H54 (cell line): ENCODE measurements at regions not wholly inside any gene's neighbourhood (a gene's known extent, or its start where the extent isn't known, plus 50 kb on each side); places are given as distances from the start of the nearest gene placed in this dataset.
"Not testable (repeated sequence)": the region's sequence is repeated elsewhere in the genome, so short reads cannot be mapped to it uniquely, and the experiment has no call there.

ENCODE experiments used
- DNase-seq: peaks from one replicate; pipeline ENCODE4 v3.0.0; 2011; ENCODE audit warnings: low spot score, mixed read lengths; ENCODE audit not compliant: insufficient read length
- FAIRE-seq: peaks from 3 replicates; lab custom pipeline; 2011; peaks lifted over from hg19 to GRCh38; lab: Jason Lieb, UNC
- POLR2A ChIP-seq: IDR thresholded peaks from 2 replicates; pipeline ENCODE4 v1.6.1; 2011; ENCODE audit warnings: low read depth, mild to moderate bottlenecking, low read length

GRCh38 chr1:166705376-166706289, 133.6 kb upstream of the POGK start:
- DNase-seq (no peak), FAIRE-seq (no peak)
- TF ChIP-seq POLR2A: no peak

- no peak for DNase-seq
- FAIRE-seq: no peak
- no peak for TF ChIP-seq POLR2A
These were observed 122.7 kb upstream of the POGK start for GRCh38 chr1:166716620-166717019.

- FAIRE-seq: no peak
- DNase-seq: no peak
- no peak for TF ChIP-seq POLR2A
These were observed 118.1 kb upstream of the POGK start for GRCh38 chr1:166721145-166721544.

- FAIRE-seq (peak; percentile 23), DNase-seq (peak; percentile 15)
These were observed 108.9 kb upstream of the POGK start for GRCh38 chr1:166730299-166730888.

GRCh38 chr1:166738140-166738539, 101.1 kb upstream of the POGK start:
- FAIRE-seq: no peak

More at GRCh38 chr1:166730299-166730888, 108.9 kb upstream of the POGK start:
- TF ChIP-seq POLR2A: no peak

GRCh38 chr1:166738873-166739272, 100.4 kb upstream of the POGK start:
- FAIRE-seq: no peak
- DNase-seq: no peak
- TF ChIP-seq POLR2A: no peak

More at GRCh38 chr1:166738140-166738539, 101.1 kb upstream of the POGK start:
- no peak for DNase-seq
- TF ChIP-seq POLR2A: no peak

- no peak for TF ChIP-seq POLR2A
- no peak for FAIRE-seq
- DNase-seq: no peak
These were observed 98.5 kb upstream of the POGK start for GRCh38 chr1:166740668-166741276.

- FAIRE-seq: no peak
- no peak for TF ChIP-seq POLR2A
- no peak for DNase-seq
These were observed 76.0 kb upstream of the POGK start for GRCh38 chr1:166763318-166763717.

- TF ChIP-seq POLR2A: no peak
- FAIRE-seq (no peak), DNase-seq (no peak)
These were observed 72.3 kb upstream of the POGK start for GRCh38 chr1:166766942-166767341.

- DNase-seq, FAIRE-seq: not testable (repeated sequence)
These were observed 54.6 kb upstream of the POGK start for GRCh38 chr1:166784646-166785045.

- no peak for TF ChIP-seq POLR2A
- no peak for DNase-seq
- no peak for FAIRE-seq
These were observed 53.3 kb upstream of the POGK start for GRCh38 chr1:166785987-166786386.

GRCh38 chr1:166789286-166789685, 50.0 kb upstream of the POGK start:
- no peak for FAIRE-seq
- no peak for TF ChIP-seq POLR2A
- no peak for DNase-seq
